WERI-Rb-1 (cell line): ENCODE measurements at regions not wholly inside any gene's neighbourhood (a gene's known extent, or its start where the extent isn't known, plus 50 kb on each side); places are given as distances from the start of the nearest gene placed in this dataset.
A peak's percentile ranks its signal among the peaks of the same experiment; 100 is the strongest.

Experiments used
- DNase-seq: peaks from one replicate; pipeline ENCODE4 v3.0.0-alpha.2; 2020
- H3K27ac ChIP-seq: fragments of 250-450 bp; sonication (Bioruptor Pico); 2 replicates; pipeline ENCODE4 v1.5.1; 2020; ENCODE audit warnings: mild to moderate bottlenecking, moderate library complexity
- H3K27me3 ChIP-seq: fragments of 250-450 bp; sonication (Bioruptor Pico); 2 replicates; pipeline ENCODE4 v1.5.1; 2021; ENCODE audit warnings: mild to moderate bottlenecking, low read depth, moderate library complexity; ENCODE audit not compliant: insufficient read depth, severe bottlenecking
- H3K36me3 ChIP-seq: fragments of 250-450 bp; sonication (Bioruptor Pico); 2 replicates; pipeline ENCODE4 v1.5.1; 2020; ENCODE audit warnings: mild to moderate bottlenecking, moderate library complexity
- H3K4me3 ChIP-seq: 2 replicates; pipeline ENCODE4 v1.5.1; 2011; ENCODE audit warnings: low read depth, mild to moderate bottlenecking, control low read depth, low read length
- H3K9me3 ChIP-seq: fragments of 250-450 bp; sonication (Bioruptor Pico); 2 replicates; pipeline ENCODE4 v1.5.1; 2021; ENCODE audit warnings: mild to moderate bottlenecking, moderate library complexity; ENCODE audit not compliant: severe bottlenecking
- TF ChIP-seq, protein P1 (sequence below): IDR thresholded peaks from 2 replicates; pipeline ENCODE4 v1.5.1; 2011; ENCODE audit warnings: low read depth, mild to moderate bottlenecking, control low read depth, inconsistent platforms, low read length

DNA sequence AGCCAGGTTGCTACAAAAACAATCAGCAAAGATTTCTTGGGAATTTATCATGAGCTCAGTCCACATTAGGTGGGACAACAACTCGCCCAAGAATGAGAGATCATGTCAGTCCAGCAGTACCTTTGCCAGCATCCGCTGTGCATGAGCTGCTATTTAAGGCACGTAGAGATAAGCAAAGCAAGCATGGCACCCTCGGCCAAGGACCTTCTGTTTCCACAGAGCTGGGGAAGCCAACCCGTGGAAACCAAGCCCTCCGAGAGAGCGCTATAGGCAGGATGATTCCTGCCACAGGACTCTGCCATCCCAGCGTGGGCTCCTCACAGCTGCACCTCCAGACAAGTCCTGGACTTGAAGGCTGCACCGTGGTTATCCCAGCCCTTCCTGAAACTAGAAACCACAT is 189.5 kb upstream of the PPP1R26 start:
- no peak for DNase-seq
- Histone ChIP-seq H3K36me3 (no peaks in the 10 kb centered on the region), H3K9me3 (no peaks in the 10 kb centered on the region), H3K27me3 (no peaks in the 10 kb centered on the region), H3K27ac (no peak overlapping the region), H3K4me3 (no peak overlapping the region)
- TF ChIP-seq, protein P1, sequence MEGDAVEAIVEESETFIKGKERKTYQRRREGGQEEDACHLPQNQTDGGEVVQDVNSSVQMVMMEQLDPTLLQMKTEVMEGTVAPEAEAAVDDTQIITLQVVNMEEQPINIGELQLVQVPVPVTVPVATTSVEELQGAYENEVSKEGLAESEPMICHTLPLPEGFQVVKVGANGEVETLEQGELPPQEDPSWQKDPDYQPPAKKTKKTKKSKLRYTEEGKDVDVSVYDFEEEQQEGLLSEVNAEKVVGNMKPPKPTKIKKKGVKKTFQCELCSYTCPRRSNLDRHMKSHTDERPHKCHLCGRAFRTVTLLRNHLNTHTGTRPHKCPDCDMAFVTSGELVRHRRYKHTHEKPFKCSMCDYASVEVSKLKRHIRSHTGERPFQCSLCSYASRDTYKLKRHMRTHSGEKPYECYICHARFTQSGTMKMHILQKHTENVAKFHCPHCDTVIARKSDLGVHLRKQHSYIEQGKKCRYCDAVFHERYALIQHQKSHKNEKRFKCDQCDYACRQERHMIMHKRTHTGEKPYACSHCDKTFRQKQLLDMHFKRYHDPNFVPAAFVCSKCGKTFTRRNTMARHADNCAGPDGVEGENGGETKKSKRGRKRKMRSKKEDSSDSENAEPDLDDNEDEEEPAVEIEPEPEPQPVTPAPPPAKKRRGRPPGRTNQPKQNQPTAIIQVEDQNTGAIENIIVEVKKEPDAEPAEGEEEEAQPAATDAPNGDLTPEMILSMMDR = no peak

DNA sequence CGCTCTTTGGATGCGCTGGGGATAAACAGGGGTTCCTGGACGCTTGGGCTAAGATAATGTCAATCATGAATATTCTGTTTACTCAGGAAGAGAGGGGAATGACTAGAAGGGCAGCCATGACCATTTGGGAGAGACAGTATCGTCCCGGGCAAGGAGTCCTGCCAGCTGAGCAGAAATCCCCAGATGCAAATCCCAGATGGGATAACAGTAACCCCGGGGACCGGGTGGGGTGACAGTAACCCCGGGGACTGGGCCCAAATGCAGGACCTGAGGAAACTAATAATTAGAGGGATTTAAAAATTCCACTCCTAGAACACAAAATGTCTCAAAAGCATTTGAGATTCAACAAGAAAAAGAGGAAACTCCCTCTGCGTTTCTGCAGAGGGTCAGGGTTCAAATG is 189.0 kb upstream of the PPP1R26 start:
- Histone ChIP-seq H3K27me3 (no peaks in the 10 kb centered on the region), H3K27ac (peak overlapping the region; percentile 52; the same call in 1 of the 2 replicates)

DNA sequence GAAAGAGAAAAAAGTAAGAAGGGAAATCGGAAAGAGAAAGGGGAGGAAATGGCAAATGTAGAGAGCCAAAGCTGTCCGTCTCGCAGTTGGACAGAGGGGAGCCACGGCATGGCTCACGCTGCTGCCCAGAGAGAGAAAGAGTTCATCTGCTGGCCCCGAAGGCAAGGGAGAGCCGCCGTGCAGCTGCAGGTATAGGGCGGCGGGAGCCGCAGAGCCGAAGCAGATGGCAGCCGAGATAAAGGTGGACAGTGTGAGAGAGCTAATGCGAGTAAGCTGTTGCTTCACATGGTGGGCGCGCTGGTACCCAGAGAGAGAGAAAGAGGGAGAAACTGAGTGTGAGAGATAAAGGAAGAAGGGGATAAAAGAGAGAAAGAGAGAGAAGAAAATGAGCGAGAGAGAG is 188.4 kb upstream of the PPP1R26 start:
- H3K27me3 ChIP-seq = no peaks in the 10 kb centered on the region

More for the DNA sequence above, 189.0 kb upstream of the PPP1R26 start:
- no peak overlapping the region for H3K4me3 ChIP-seq
- H3K36me3 ChIP-seq = no peaks in the 10 kb centered on the region
- TF ChIP-seq, protein P1 = no peak
- H3K9me3 ChIP-seq = no peaks in the 10 kb centered on the region
- no peak for DNase-seq

DNA sequence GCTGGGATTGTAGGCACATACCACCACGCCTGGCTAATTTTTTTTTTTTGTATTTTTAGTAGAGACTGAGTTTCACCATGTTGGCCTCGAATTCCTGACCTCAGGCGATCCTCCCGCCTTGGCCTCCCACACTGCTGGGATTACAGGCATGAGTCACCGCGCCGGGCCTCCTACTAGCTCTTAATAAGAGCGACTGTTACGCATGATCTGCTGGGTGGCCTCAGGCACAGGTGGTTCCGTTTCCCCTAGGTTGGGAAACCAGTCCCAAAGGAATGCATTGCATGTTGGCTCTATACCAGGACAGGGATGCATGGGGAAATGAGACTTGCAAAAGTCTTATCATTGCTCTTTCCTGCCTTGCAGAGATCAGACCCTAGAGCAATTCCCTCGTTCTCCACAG is 184.7 kb upstream of the PPP1R26 start:
- H3K27ac ChIP-seq = no peak overlapping the region
- H3K4me3 ChIP-seq = no peak overlapping the region
- TF ChIP-seq, protein P1 = no peak
- peak; percentile 11 for DNase-seq
- H3K9me3 ChIP-seq = no peaks in the 10 kb centered on the region
- H3K36me3 ChIP-seq = no peaks in the 10 kb centered on the region
- no peaks in the 10 kb centered on the region for H3K27me3 ChIP-seq

More for the DNA sequence above, 188.4 kb upstream of the PPP1R26 start:
- H3K9me3 ChIP-seq = no peaks in the 10 kb centered on the region
- H3K4me3 ChIP-seq = no peak overlapping the region; the same call in 1 of the 2 replicates
- no peaks in the 10 kb centered on the region for H3K36me3 ChIP-seq
- peak; percentile 79 for DNase-seq
- H3K27ac ChIP-seq = peak overlapping the region; percentile 52
- TF ChIP-seq, protein P1 = no peak

DNA sequence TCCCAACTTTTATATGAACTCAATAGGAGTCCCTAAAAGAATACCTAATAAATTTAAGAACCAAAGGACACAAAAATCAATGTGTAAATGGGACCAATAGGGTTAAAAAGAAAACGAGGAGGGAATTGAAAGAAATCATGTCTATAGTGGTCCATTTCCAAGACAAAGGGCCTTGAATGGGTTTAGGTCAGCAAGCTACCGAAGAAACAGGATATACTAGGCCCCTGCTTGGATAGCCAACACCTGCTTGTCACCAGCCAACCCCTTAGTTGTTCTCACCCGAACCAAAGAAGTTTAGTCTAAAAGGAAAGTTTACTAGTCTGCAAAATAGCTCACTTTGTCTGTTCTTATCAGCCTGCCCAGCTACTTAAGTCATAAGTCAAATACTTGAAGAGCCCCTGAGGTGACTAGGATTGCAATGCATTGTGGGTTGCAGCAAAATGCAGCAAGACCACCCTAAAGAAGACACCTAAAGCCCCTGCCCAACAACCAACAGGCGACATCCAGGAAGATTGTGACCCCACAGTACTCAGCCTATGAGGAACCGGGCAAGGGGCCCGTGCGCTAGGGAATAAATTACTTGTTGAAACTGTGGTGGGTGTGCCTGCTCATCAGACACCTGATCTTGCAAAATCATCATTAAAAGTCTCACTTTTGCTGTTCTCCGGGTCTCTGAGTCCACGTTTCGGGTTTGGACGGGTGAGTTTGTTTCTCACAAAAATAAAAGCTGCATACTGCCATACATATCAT is 183.9 kb upstream of the PPP1R26 start:
- no peaks in the 10 kb centered on the region for H3K9me3 ChIP-seq
- H3K27me3 ChIP-seq = no peaks in the 10 kb centered on the region
- TF ChIP-seq, protein P1 = no peak
- no peak overlapping the region for H3K4me3 ChIP-seq
- no peak overlapping the region for H3K27ac ChIP-seq
- peak; percentile 1 for DNase-seq
- no peaks in the 10 kb centered on the region for H3K36me3 ChIP-seq
